ENCODE measurements at regions not wholly inside any gene's neighbourhood (a gene's known extent, or its start where the extent isn't known, plus 50 kb on each side); places are given as distances from the start of the nearest gene placed in this dataset.

DNA sequence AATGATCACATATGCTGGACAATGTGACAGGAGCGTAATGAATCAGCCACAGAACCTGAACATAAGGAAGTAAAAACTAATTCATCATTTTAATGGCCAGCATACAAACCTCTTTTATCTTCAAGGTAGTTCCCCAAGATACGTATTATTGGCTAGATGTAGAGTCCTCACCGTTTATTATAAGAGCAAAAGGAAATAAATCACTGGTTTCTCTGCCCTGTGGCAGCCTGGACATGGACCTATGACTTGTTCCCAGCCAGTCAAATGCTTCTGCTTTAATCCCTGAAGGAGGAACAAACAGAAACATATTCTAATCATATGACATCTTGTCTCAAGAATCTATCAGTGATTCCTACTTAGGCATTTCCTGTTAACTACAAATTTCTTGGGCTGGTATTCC lies 86.8 kb upstream of the FAM241A start:
- Histone ChIP-seq H3K27ac (ENCODE audit: low read depth in 2 of 2, low read length in 1 of 2) (peak overlapping the region in 1 of 2 donors; percentile 21), H3K4me1 (ENCODE audit: control insufficient read depth in 2 of 2, insufficient read depth in 2 of 2, low read length in 1 of 2) (peaks cover 0 to 2% of the 10 kb centered on the region in 2 donors), H3K4me3 (ENCODE audit: low read depth in 1 of 2, low read length in 2 of 2) (no peak overlapping the region), H3K27me3 (ENCODE audit: control insufficient read depth in 1 of 2, insufficient read depth in 2 of 2, low read length in 2 of 2) (no peaks in the 10 kb centered on the region), H3K9me3 (ENCODE audit: control insufficient read depth in 2 of 2, insufficient read depth in 1 of 2, low read depth in 1 of 2, low read length in 1 of 2) (no peaks in the 10 kb centered on the region), H3K36me3 (ENCODE audit: control insufficient read depth in 2 of 2, insufficient read depth in 2 of 2, low read length in 1 of 2) (no peaks in the 10 kb centered on the region)
- 23 to 38% methylated on average over 3 of the region's 3 CpGs for whole genome bisulfite sequencing, 2 donors

DNA sequence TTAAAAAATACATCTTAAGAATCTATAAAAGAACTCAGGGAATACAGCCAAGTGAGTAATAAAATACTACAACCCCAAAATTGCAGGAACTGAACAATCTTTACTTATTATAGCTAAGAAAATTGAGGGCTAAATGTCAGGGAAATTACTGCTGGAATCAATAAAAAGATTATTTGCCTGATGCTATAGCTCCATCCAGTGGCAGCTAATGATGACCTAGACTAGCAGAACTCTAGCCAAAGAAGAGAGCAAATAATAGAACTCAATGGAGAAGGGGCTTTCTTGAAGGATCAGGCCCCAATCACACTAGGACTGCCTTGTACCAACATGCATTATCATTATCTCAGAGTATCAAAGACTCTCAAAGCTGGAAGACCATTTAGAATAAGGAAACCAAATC lies 85.0 kb upstream of the FAM241A start:
- Histone ChIP-seq H3K4me1 (ENCODE audit: control insufficient read depth in 2 of 2, insufficient read depth in 2 of 2, low read length in 1 of 2) (peaks cover 0 to 2% of the 10 kb centered on the region in 2 donors), H3K9me3 (ENCODE audit: control insufficient read depth in 2 of 2, insufficient read depth in 1 of 2, low read depth in 1 of 2, low read length in 1 of 2) (no peaks in the 10 kb centered on the region), H3K36me3 (ENCODE audit: control insufficient read depth in 2 of 2, insufficient read depth in 2 of 2, low read length in 1 of 2) (no peaks in the 10 kb centered on the region), H3K27ac (ENCODE audit: low read depth in 2 of 2, low read length in 1 of 2) (no peak overlapping the region), H3K4me3 (ENCODE audit: low read depth in 1 of 2, low read length in 2 of 2) (no peak overlapping the region), H3K27me3 (ENCODE audit: control insufficient read depth in 1 of 2, insufficient read depth in 2 of 2, low read length in 2 of 2) (no peaks in the 10 kb centered on the region)

- H3K9me3 ChIP-seq (ENCODE audit: control insufficient read depth in 2 of 2, insufficient read depth in 1 of 2, low read depth in 1 of 2, low read length in 1 of 2), result no peaks in the 10 kb centered on the region
- H3K27ac ChIP-seq (ENCODE audit: low read depth in 2 of 2, low read length in 1 of 2), result no peak overlapping the region
- H3K36me3 ChIP-seq (ENCODE audit: control insufficient read depth in 2 of 2, insufficient read depth in 2 of 2, low read length in 1 of 2), result no peaks in the 10 kb centered on the region
- H3K27me3 ChIP-seq (ENCODE audit: control insufficient read depth in 1 of 2, insufficient read depth in 2 of 2, low read length in 2 of 2), result no peaks in the 10 kb centered on the region
- whole genome bisulfite sequencing, 2 donors, result 69 to 80% methylated on average over 2 of the region's 2 CpGs
- peaks cover 0 to 2% of the 10 kb centered on the region in 2 donors for H3K4me1 ChIP-seq (ENCODE audit: control insufficient read depth in 2 of 2, insufficient read depth in 2 of 2, low read length in 1 of 2)
- no peak overlapping the region for H3K4me3 ChIP-seq (ENCODE audit: low read depth in 1 of 2, low read length in 2 of 2)
These were observed 83.9 kb upstream of the FAM241A start for GRCh38 chr4:112061207-112061817.

- H3K36me3 ChIP-seq (ENCODE audit: control insufficient read depth in 2 of 2, insufficient read depth in 2 of 2, low read length in 1 of 2), result no peaks in the 10 kb centered on the region
- whole genome bisulfite sequencing, 2 donors, result 85 to 93% methylated on average over 1 of the region's 1 CpG
- no peaks in the 10 kb centered on the region for H3K27me3 ChIP-seq (ENCODE audit: control insufficient read depth in 1 of 2, insufficient read depth in 2 of 2, low read length in 2 of 2)
- no peak overlapping the region for H3K27ac ChIP-seq (ENCODE audit: low read depth in 2 of 2, low read length in 1 of 2)
- H3K9me3 ChIP-seq (ENCODE audit: control insufficient read depth in 2 of 2, insufficient read depth in 1 of 2, low read depth in 1 of 2, low read length in 1 of 2), result no peaks in the 10 kb centered on the region
- no peak overlapping the region for H3K4me3 ChIP-seq (ENCODE audit: low read depth in 1 of 2, low read length in 2 of 2)
- H3K4me1 ChIP-seq (ENCODE audit: control insufficient read depth in 2 of 2, insufficient read depth in 2 of 2, low read length in 1 of 2), result no peaks in the 10 kb centered on the region
These were observed 82.0 kb upstream of the FAM241A start for GRCh38 chr4:112063260-112063659.

DNA sequence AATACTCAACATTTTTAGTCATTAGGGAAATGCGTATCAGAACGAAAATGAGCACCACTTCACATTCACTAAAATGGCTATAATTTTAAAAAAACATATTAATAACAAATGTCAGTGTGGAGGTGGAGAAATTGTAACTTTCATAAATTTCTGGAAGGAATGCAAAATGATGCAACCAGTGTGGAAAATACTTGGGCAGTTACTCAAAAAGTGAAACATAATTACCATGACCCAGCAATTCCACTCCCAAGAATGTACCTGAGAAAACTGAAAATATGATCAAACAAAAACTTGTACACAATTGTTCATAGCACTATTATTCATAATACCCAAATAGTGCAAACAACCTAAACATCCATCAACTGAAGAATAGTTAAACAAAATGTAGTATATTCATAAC lies 76.1 kb upstream of the FAM241A start:
- no peaks in the 10 kb centered on the region for H3K27me3 ChIP-seq (ENCODE audit: control insufficient read depth in 1 of 2, insufficient read depth in 2 of 2, low read length in 2 of 2)
- H3K4me3 ChIP-seq (ENCODE audit: low read depth in 1 of 2, low read length in 2 of 2), result no peak overlapping the region
- H3K9me3 ChIP-seq (ENCODE audit: control insufficient read depth in 2 of 2, insufficient read depth in 1 of 2, low read depth in 1 of 2, low read length in 1 of 2), result no peaks in the 10 kb centered on the region
- H3K36me3 ChIP-seq (ENCODE audit: control insufficient read depth in 2 of 2, insufficient read depth in 2 of 2, low read length in 1 of 2), result no peaks in the 10 kb centered on the region
- no peaks in the 10 kb centered on the region for H3K4me1 ChIP-seq (ENCODE audit: control insufficient read depth in 2 of 2, insufficient read depth in 2 of 2, low read length in 1 of 2)
- H3K27ac ChIP-seq (ENCODE audit: low read depth in 2 of 2, low read length in 1 of 2), result no peak overlapping the region
- WGBS, 2 donors, result 88 to 89% methylated on average over 2 of the region's 2 CpGs

DNA sequence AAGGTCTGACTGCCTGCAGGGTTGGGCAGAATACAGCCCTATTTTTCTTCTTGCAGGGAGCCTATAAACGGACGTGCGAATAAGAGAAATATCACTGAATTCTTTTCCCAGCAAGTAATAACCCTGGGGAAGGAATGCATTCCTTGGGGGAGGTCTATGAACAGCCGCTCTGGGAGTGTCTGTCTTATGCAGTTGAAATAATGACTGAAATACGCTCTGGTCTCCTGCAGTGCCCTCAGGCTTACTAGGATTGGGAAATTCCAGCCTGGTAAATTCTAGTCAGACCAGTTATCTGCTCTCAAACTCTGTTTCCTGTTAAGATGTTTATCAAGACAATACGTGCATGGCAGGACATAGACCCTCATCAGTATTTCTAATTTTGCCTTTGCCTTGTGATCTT lies 72.1 kb upstream of the FAM241A start:
- Histone ChIP-seq H3K36me3 (ENCODE audit: control insufficient read depth in 2 of 2, insufficient read depth in 2 of 2, low read length in 1 of 2) (no peaks in the 10 kb centered on the region), H3K27me3 (ENCODE audit: control insufficient read depth in 1 of 2, insufficient read depth in 2 of 2, low read length in 2 of 2) (no peaks in the 10 kb centered on the region), H3K9me3 (ENCODE audit: control insufficient read depth in 2 of 2, insufficient read depth in 1 of 2, low read depth in 1 of 2, low read length in 1 of 2) (no peaks in the 10 kb centered on the region), H3K4me1 (ENCODE audit: control insufficient read depth in 2 of 2, insufficient read depth in 2 of 2, low read length in 1 of 2) (no peaks in the 10 kb centered on the region), H3K27ac (ENCODE audit: low read depth in 2 of 2, low read length in 1 of 2) (no peak overlapping the region), H3K4me3 (ENCODE audit: low read depth in 1 of 2, low read length in 2 of 2) (no peak overlapping the region)
- WGBS, 2 donors, result 74 to 78% methylated on average over 6 of the region's 6 CpGs

DNA sequence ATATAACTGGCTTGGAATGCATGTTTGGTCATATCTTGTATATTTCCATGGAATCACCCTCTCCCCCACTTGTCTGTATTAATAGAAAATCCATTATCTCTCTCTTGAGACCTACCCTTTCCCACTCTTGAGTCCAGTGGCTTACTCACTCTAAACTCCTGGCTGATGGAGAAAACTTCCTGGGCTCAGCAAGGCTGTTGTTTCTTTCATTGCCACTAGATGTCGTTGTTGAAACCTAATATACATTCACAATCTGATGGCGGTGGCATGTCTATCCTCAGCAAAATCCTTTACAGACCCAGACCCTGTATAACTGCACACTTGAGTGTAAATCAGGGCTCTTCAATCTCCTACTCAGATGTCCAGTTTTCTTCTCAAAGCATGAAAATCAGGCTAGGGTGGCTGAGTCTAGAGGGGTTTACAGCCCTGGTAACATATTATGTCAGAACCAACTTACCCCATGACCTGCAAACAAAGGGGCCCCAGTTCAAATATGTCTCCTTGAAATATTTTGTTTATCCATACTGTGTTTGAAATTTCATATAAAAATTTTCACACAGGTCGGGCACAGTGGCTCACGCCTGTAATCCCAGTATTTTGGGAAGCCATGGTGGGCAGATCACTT lies 70.0 kb upstream of the FAM241A start:
- H3K27ac ChIP-seq (ENCODE audit: low read depth in 2 of 2, low read length in 1 of 2), result no peak overlapping the region
- no peak overlapping the region for H3K4me3 ChIP-seq (ENCODE audit: low read depth in 1 of 2, low read length in 2 of 2)
- H3K36me3 ChIP-seq (ENCODE audit: control insufficient read depth in 2 of 2, insufficient read depth in 2 of 2, low read length in 1 of 2), result no peaks in the 10 kb centered on the region
- 50 to 56% methylated on average over 4 of the region's 4 CpGs for WGBS, 2 donors
- H3K27me3 ChIP-seq (ENCODE audit: control insufficient read depth in 1 of 2, insufficient read depth in 2 of 2, low read length in 2 of 2), result no peaks in the 10 kb centered on the region
- H3K9me3 ChIP-seq (ENCODE audit: control insufficient read depth in 2 of 2, insufficient read depth in 1 of 2, low read depth in 1 of 2, low read length in 1 of 2), result no peaks in the 10 kb centered on the region
- no peaks in the 10 kb centered on the region for H3K4me1 ChIP-seq (ENCODE audit: control insufficient read depth in 2 of 2, insufficient read depth in 2 of 2, low read length in 1 of 2)

DNA sequence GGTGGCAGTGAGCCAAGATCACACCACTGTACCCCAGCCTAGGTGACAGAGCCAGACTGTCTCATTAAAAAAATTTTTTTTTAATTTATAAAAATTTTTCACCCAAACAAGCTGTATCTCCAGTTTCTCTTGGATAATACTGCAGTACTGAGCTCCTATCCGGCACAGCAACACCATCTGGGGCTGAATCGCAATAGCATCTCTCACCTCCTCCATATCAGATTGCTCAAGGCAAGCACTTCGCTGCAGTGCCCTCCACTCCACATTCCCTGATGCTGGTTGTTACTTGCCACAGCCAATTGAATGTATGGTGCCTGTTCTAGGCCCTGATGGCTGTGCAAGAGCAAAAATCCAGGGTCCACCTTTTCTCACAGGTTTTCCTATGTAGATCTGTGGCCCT lies 69.3 kb upstream of the FAM241A start:
- H3K27ac ChIP-seq (ENCODE audit: low read depth in 2 of 2, low read length in 1 of 2), result no peak overlapping the region
- H3K4me1 ChIP-seq (ENCODE audit: control insufficient read depth in 2 of 2, insufficient read depth in 2 of 2, low read length in 1 of 2), result no peaks in the 10 kb centered on the region
- H3K4me3 ChIP-seq (ENCODE audit: low read depth in 1 of 2, low read length in 2 of 2), result no peak overlapping the region
- H3K27me3 ChIP-seq (ENCODE audit: control insufficient read depth in 1 of 2, insufficient read depth in 2 of 2, low read length in 2 of 2), result no peaks in the 10 kb centered on the region
- 93 to 97% methylated on average over 3 of the region's 3 CpGs for WGBS, 2 donors
- no peaks in the 10 kb centered on the region for H3K36me3 ChIP-seq (ENCODE audit: control insufficient read depth in 2 of 2, insufficient read depth in 2 of 2, low read length in 1 of 2)
- H3K9me3 ChIP-seq (ENCODE audit: control insufficient read depth in 2 of 2, insufficient read depth in 1 of 2, low read depth in 1 of 2, low read length in 1 of 2), result no peaks in the 10 kb centered on the region

DNA sequence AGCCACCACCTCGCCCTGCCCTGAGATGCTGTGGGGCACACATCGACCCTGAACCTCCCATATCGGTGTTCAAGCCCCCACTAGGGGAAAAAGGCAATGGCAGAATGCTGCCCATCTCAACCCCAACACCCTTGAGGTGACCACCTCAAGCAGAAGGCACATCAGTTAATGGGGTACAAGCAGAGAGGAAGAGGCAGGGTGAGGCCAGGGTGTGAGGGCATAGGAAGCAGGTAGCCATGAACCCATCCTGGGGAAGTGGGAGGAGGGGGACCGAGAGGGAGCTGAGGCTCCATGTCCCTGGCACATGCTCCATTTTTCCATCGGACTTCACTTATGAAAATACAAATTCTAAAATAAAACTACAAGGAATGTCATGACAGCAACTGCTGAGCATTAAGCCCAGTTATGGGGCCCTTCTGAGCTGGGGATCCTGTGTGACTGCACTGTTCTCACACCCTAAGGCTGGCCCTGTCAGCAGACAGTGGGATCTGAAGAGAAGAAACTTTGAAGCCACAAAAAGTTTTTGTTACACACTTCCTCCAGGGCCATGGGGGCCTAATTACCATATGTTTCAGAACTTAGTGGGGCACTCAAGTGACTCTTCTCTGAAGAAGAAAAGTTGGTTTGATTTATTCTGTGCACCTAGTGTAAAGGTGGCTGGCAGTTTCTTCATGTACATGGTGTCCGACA lies 68.2 kb upstream of the FAM241A start:
- Histone ChIP-seq H3K27me3 (ENCODE audit: control insufficient read depth in 1 of 2, insufficient read depth in 2 of 2, low read length in 2 of 2) (no peaks in the 10 kb centered on the region), H3K4me3 (ENCODE audit: low read depth in 1 of 2, low read length in 2 of 2) (no peak overlapping the region), H3K4me1 (ENCODE audit: control insufficient read depth in 2 of 2, insufficient read depth in 2 of 2, low read length in 1 of 2) (no peaks in the 10 kb centered on the region), H3K36me3 (ENCODE audit: control insufficient read depth in 2 of 2, insufficient read depth in 2 of 2, low read length in 1 of 2) (no peaks in the 10 kb centered on the region), H3K9me3 (ENCODE audit: control insufficient read depth in 2 of 2, insufficient read depth in 1 of 2, low read depth in 1 of 2, low read length in 1 of 2) (no peaks in the 10 kb centered on the region), H3K27ac (ENCODE audit: low read depth in 2 of 2, low read length in 1 of 2) (no peak overlapping the region)
- WGBS, 2 donors, result 92 to 93% methylated on average over 6 of the region's 6 CpGs

DNA sequence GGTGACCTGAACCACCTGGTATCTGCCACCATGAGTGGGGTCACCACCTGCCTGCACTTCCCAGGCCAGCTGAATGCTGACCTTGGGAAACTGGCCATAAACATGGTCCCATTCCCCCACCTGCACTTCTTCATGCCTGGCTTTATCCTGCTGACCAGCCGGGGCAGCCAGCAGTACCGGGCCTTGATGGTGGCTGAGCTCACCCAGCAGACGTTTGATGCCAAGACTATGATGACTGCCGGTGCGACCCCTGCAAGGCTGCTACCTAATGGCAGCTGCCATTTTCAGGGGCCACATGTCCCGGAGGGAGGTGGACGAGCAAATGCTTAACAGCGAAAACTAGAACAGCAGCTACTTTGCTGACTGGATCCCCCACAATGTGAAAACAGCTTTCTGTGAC lies 67.5 kb upstream of the FAM241A start:
- Histone ChIP-seq H3K36me3 (ENCODE audit: control insufficient read depth in 2 of 2, insufficient read depth in 2 of 2, low read length in 1 of 2) (no peaks in the 10 kb centered on the region), H3K27ac (ENCODE audit: low read depth in 2 of 2, low read length in 1 of 2) (no peak overlapping the region), H3K4me1 (ENCODE audit: control insufficient read depth in 2 of 2, insufficient read depth in 2 of 2, low read length in 1 of 2) (peaks cover 0 to 2% of the 10 kb centered on the region in 2 donors), H3K27me3 (ENCODE audit: control insufficient read depth in 1 of 2, insufficient read depth in 2 of 2, low read length in 2 of 2) (no peaks in the 10 kb centered on the region), H3K4me3 (ENCODE audit: low read depth in 1 of 2, low read length in 2 of 2) (no peak overlapping the region), H3K9me3 (ENCODE audit: control insufficient read depth in 2 of 2, insufficient read depth in 1 of 2, low read depth in 1 of 2, low read length in 1 of 2) (no peaks in the 10 kb centered on the region)
- WGBS, 2 donors, result 94 to 97% methylated on average over 8 of the region's 8 CpGs
